ENCODE measurements at regions not wholly inside any gene's neighbourhood (a gene's known extent, or its start where the extent isn't known, plus 50 kb on each side); places are given as distances from the start of the nearest gene placed in this dataset.

- TF ChIP-seq POLR2AphosphoS5 (IDR thresholded peaks at IDR 0.05; ENCODE audit: low read depth), result no peak
- TF ChIP-seq CTCF (conservative IDR thresholded peaks at IDR 0.05; ENCODE audit: low read depth in 2 of 2), result peak; percentile 55 to 57
- TF ChIP-seq REST (IDR thresholded peaks at IDR 0.05; ENCODE audit: unreplicated experiment), result no peak
- no peak for TF ChIP-seq EZH2 (IDR thresholded peaks at IDR 0.05; ENCODE audit: low read depth, unreplicated experiment)
- no peak for TF ChIP-seq CREB1 (CRISPR knock-in tag; IDR thresholded peaks at IDR 0.05; ENCODE audit: low read depth)
- no peak for TF ChIP-seq ZNF331 (CRISPR knock-in tag; IDR thresholded peaks at IDR 0.05; ENCODE audit: low read depth)
- no peak for TF ChIP-seq EZH2phosphoT487 (IDR thresholded peaks at IDR 0.05; ENCODE audit: unreplicated experiment)
- no peak for TF ChIP-seq ETS1 (IDR thresholded peaks at IDR 0.05)
- TF ChIP-seq ZNF462 (CRISPR knock-in tag; IDR thresholded peaks at IDR 0.05), result no peak
- TF ChIP-seq JUNB (IDR thresholded peaks at IDR 0.05; ENCODE audit: unreplicated experiment), result no peak
- TF ChIP-seq STAT1 (IDR thresholded peaks at IDR 0.05; ENCODE audit: unreplicated experiment), result no peak
These were observed 434.3 kb downstream of the MDFIC start for GRCh38 chr7:115356139-115356746.
